HepG2 (cell line): ENCODE measurements at regions not wholly inside any gene's neighbourhood (a gene's known extent, or its start where the extent isn't known, plus 50 kb on each side); places are given as distances from the start of the nearest gene placed in this dataset.

Source experiments
- ATAC-seq: fragments of 200-7000 bp; cut with Tn5 transposase; 3 replicates; pipeline ENCODE4 v1.9.1; 2020; ENCODE audit warnings: mild to moderate bottlenecking, moderate library complexity
- BruUV-seq: library from RNA; stranded (reverse); fragments of 400-500 nt; replicated peaks from 2 replicates; lab custom pipeline; 2021; lab: Mats Ljungman, UMichigan
- CTCF ChIA-PET: fragments of 300-600 bp; formaldehyde crosslinking; extraction: SDS; loops from one replicate; lab custom pipeline; 2021; ENCODE audit warnings: low total read pairs, inconsistent platforms, low intra/inter-chr PET ratio; lab: Yijun Ruan, JAX
- POLR2A ChIA-PET: fragments of 350-600 bp; sonication (Branson Sonifier 250); formaldehyde crosslinking; loops from one replicate; lab custom pipeline; 2020; ENCODE audit warnings: antibody characterized with exemption, inconsistent platforms; lab: Yijun Ruan, JAX
- DNase-seq: peaks from one replicate; pipeline ENCODE4 v3.0.0-alpha.2; 2015; ENCODE audit warnings: low spot score
- FAIRE-seq: peaks from 3 replicates; lab custom pipeline; 2011; peaks lifted over from hg19 to GRCh38; lab: Jason Lieb, UNC
- H2AFZ ChIP-seq: one replicate; pipeline ENCODE4 v1.6.1; 2011; ENCODE audit warnings: low read length, inconsistent platforms
- H3K27ac ChIP-seq: fragments of 300-600 bp; 3 replicates; pipeline ENCODE4 v1.8.0; 2011; ENCODE audit warnings: mixed run types, mild to moderate bottlenecking, mixed read lengths, low read length, inconsistent platforms; ENCODE audit not compliant: insufficient read depth; ENCODE audit errors: extremely low read length
- H3K27me3 ChIP-seq, 2 experiments: fragments of 200-600 bp in 1 of 2; 2 replicates in 1 of 2; 3 replicates in 1 of 2; pipeline versions ENCODE4 v1.6.0 to v1.8.0; 2011; ENCODE audit warnings: low read length in 2 of 2, mild to moderate bottlenecking in 2 of 2, moderate library complexity in 2 of 2, inconsistent platforms in 1 of 2; ENCODE audit not compliant: insufficient read depth in 2 of 2, control insufficient read depth in 1 of 2
- H3K36me3 ChIP-seq, 2 experiments: fragments of 200-600 bp in 1 of 2; replicated peaks in 1 of 2; 2 replicates in 1 of 2; 3 replicates in 1 of 2; pipeline versions ENCODE4 v1.5.1 to v1.8.0; 2011; ENCODE audit warnings: low read length in 2 of 2, inconsistent platforms in 1 of 2; ENCODE audit not compliant: insufficient read depth in 2 of 2, control insufficient read depth in 1 of 2
- H3K4me1 ChIP-seq: 2 replicates; pipeline ENCODE4 v1.5.1; 2012; ENCODE audit warnings: low read length, inconsistent platforms; ENCODE audit not compliant: insufficient read depth
- H3K4me2 ChIP-seq: 2 replicates; pipeline ENCODE4 v1.6.0; 2011; ENCODE audit warnings: low read depth, low read length, inconsistent platforms
- H3K4me3 ChIP-seq, 3 experiments: fragments of 200-600 bp in 1 of 3; sonication (generic), shearing (Covaris generic) in 1 of 3; replicated peaks in 1 of 3; 2 replicates each; pipeline ENCODE4 v1.5.1; 2011 to 2016; ENCODE audit warnings: low read length in 3 of 3, inconsistent platforms in 2 of 3, low read depth in 2 of 3, mild to moderate bottlenecking in 2 of 3, control low read depth in 1 of 3, mixed read lengths in 1 of 3; ENCODE audit not compliant: insufficient read depth in 1 of 3
- H3K79me2 ChIP-seq: one replicate; pipeline ENCODE4 v1.6.1; 2011; ENCODE audit warnings: low read length, inconsistent platforms; ENCODE audit not compliant: insufficient read depth
- H3K9ac ChIP-seq: 2 replicates; pipeline ENCODE4 v1.6.0; 2011; ENCODE audit warnings: mild to moderate bottlenecking, low read depth, low read length, inconsistent platforms; ENCODE audit not compliant: insufficient read depth
- H3K9me3 ChIP-seq: 2 replicates; pipeline ENCODE4 v1.5.1; 2012; ENCODE audit warnings: mild to moderate bottlenecking, low read length
- H4K20me1 ChIP-seq: 2 replicates; pipeline ENCODE4 v1.6.0; 2011; ENCODE audit warnings: inconsistent platforms, mild to moderate bottlenecking, low read length, moderate library complexity; ENCODE audit not compliant: insufficient read depth
- BORCS8-MEF2B ChIP-seq: sonication (generic); formaldehyde crosslinking; IDR thresholded peaks from 2 replicates; pipeline ENCODE4 v1.8.0; 2022; ENCODE audit warnings: mild to moderate bottlenecking, missing genetic modification reagents
- IRX3 ChIP-seq: sonication (generic); formaldehyde crosslinking; IDR thresholded peaks from 2 replicates; pipeline ENCODE4 v1.8.1; 2023; ENCODE audit warnings: mild to moderate bottlenecking, low read depth, missing genetic modification reagents, borderline replicate concordance
- JUN ChIP-seq: sonication (generic); formaldehyde crosslinking; IDR thresholded peaks from 2 replicates; pipeline ENCODE4 v1.4.0; 2020; ENCODE audit warnings: mild to moderate bottlenecking, missing genetic modification reagents
- POGK ChIP-seq: sonication (generic); formaldehyde crosslinking; conservative IDR thresholded peaks from 2 replicates; pipeline ENCODE4 v1.8.0; 2022; ENCODE audit warnings: mild to moderate bottlenecking, moderate library complexity, missing genetic modification reagents
- SAFB2 ChIP-seq: sonication (generic); formaldehyde crosslinking; IDR thresholded peaks from 2 replicates; pipeline ENCODE4 v1.5.1; 2020; ENCODE audit warnings: missing genetic modification reagents, low read depth, mild to moderate bottlenecking, borderline replicate concordance
- TFDP2 ChIP-seq: sonication (generic); formaldehyde crosslinking; IDR thresholded peaks from 2 replicates; pipeline ENCODE4 v1.4.0; 2020; ENCODE audit warnings: missing genetic modification reagents
- TGIF2 ChIP-seq: IDR thresholded peaks from 2 replicates; pipeline ENCODE4 v1.6.1; 2016; ENCODE audit warnings: control low read depth, missing compliant biosample characterization
- TOPORS ChIP-seq: sonication (generic); formaldehyde crosslinking; IDR thresholded peaks from 2 replicates; pipeline ENCODE4 v1.8.0; 2023; ENCODE audit warnings: mild to moderate bottlenecking, missing genetic modification reagents
- ZBTB14 ChIP-seq: sonication (generic); formaldehyde crosslinking; IDR thresholded peaks from 2 replicates; pipeline ENCODE4 v1.4.0; 2020; ENCODE audit warnings: missing genetic modification reagents
- ZNF225 ChIP-seq: sonication (generic); formaldehyde crosslinking; IDR thresholded peaks from 2 replicates; pipeline ENCODE4 v1.4.0; 2020; ENCODE audit warnings: mild to moderate bottlenecking, missing genetic modification reagents
- ZNF687 ChIP-seq: sonication (generic); formaldehyde crosslinking; IDR thresholded peaks from 2 replicates; pipeline ENCODE4 v1.5.1; 2020; ENCODE audit warnings: mild to moderate bottlenecking, missing genetic modification reagents, moderate library complexity
- ZNF768 ChIP-seq: sonication (generic); formaldehyde crosslinking; IDR thresholded peaks from 2 replicates; pipeline ENCODE4 v1.4.0; 2020; ENCODE audit warnings: missing genetic modification reagents
- WGBS: methylation state at CpG from one replicate; pipeline ENCODE4 v1.1.6; 2017; ENCODE audit warnings: low lambda C conversion rate; 5-methylcytosine and 5-hydroxymethylcytosine counted together
- in situ Hi-C: cut with HindIII; loops from 2 replicates; pipeline ENCODE4 v1.10.0; 2017; ENCODE audit warnings: low pct_unique_long_range_greater_than_20kb; ENCODE audit not compliant: extremely low pct_ligation_motif_present
- intact Hi-C: fragments of 100-400 bp; cut with micrococcal nuclease; formaldehyde crosslinking; loops from one replicate; pipeline ENCODE4 v1.10.0; 2022; ENCODE audit not compliant: unreplicated experiment

GRCh38 chr5:54885636-54886035 lies 99.8 kb downstream of the ESM1 start:
- H3K27me3 ChIP-seq: peaks cover 1 to 37% of the 10 kb centered on the region in 2 experiments
- no peaks in the 10 kb centered on the region for H4K20me1 ChIP-seq
- H3K4me1 ChIP-seq: no peaks in the 10 kb centered on the region
- no peaks in the 10 kb centered on the region for H3K9me3 ChIP-seq
- no peaks in the 10 kb centered on the region for H3K36me3 ChIP-seq
- no peak overlapping the region for H3K27ac ChIP-seq
- FAIRE-seq: no peak
- CTCF ChIA-PET: no interaction called here
- no peak for ATAC-seq
- no peak overlapping the region for H2AFZ ChIP-seq
- no peaks in the 10 kb centered on the region for H3K79me2 ChIP-seq
- no TSS peak for BruUV-seq
- 29% methylated on average over 2 of the region's 3 CpGs for WGBS
- POLR2A ChIA-PET: no interaction called here
- no peak overlapping the region for H3K4me2 ChIP-seq
- H3K4me3 ChIP-seq: no peak overlapping the region
- no peak for DNase-seq
- H3K9ac ChIP-seq: no peak overlapping the region
- in situ Hi-C loops (no loop called here), intact Hi-C loops (no loop called here)
- TF ChIP-seq ZNF768 (CRISPR knock-in tag): no peak
- no peak for TF ChIP-seq JUN
- TF ChIP-seq IRX3: no peak
- TF ChIP-seq SAFB2 (CRISPR knock-in tag): no peak
- TF ChIP-seq ZBTB14 (CRISPR knock-in tag): no peak
- TF ChIP-seq ZNF687 (CRISPR knock-in tag): no peak
- TF ChIP-seq TFDP2: no peak
- no peak for TF ChIP-seq POGK
- TF ChIP-seq BORCS8-MEF2B: no peak
- TF ChIP-seq ZNF225: no peak
- TF ChIP-seq TOPORS (CRISPR knock-in tag): no peak
- TF ChIP-seq TGIF2 (CRISPR knock-in tag): no peak
